SH-SY5Y (cell line): ENCODE measurements at regions not wholly inside any gene's neighbourhood (a gene's known extent, or its start where the extent isn't known, plus 50 kb on each side); places are given as distances from the start of the nearest gene placed in this dataset.
A peak's percentile ranks its signal among the peaks of the same experiment; 100 is the strongest.

Experiments used
- GATA2 ChIP-seq: IDR thresholded peaks from 2 replicates; pipeline ENCODE4 v1.6.1; 2011; ENCODE audit warnings: mild to moderate bottlenecking, low read depth, low read length
- GATA3 ChIP-seq: IDR thresholded peaks from 2 replicates; pipeline ENCODE4 v1.6.1; 2011; ENCODE audit warnings: low read depth, mild to moderate bottlenecking, low read length, moderate library complexity

- no peak for TF ChIP-seq GATA3
- TF ChIP-seq GATA2: no peak
These were observed 132.1 kb upstream of the SALL4 start for GRCh38 chr20:51934301-51935002.

- TF ChIP-seq GATA3: no peak
- no peak for TF ChIP-seq GATA2
These were observed 129.1 kb upstream of the SALL4 start for GRCh38 chr20:51931371-51931781.

- no peak for TF ChIP-seq GATA3
- TF ChIP-seq GATA2: no peak
These were observed 128.5 kb upstream of the SALL4 start for GRCh38 chr20:51930775-51931174.

GRCh38 chr20:51928931-51929330, 126.6 kb upstream of the SALL4 start:
- no peak for TF ChIP-seq GATA2
- no peak for TF ChIP-seq GATA3

- TF ChIP-seq GATA2 (no peak), GATA3 (no peak)
These were observed 124.5 kb upstream of the SALL4 start for GRCh38 chr20:51926670-51927305.

- TF ChIP-seq GATA3: no peak
- TF ChIP-seq GATA2: no peak
These were observed 122.2 kb upstream of the SALL4 start for GRCh38 chr20:51924509-51924908.

- TF ChIP-seq GATA3 (no peak), GATA2 (no peak)
These were observed 121.3 kb upstream of the SALL4 start for GRCh38 chr20:51923633-51924032.

- no peak for TF ChIP-seq GATA3
- no peak for TF ChIP-seq GATA2
These were observed 116.2 kb upstream of the SALL4 start for GRCh38 chr20:51918561-51918960.

- no peak for TF ChIP-seq GATA3
- no peak for TF ChIP-seq GATA2
These were observed 115.7 kb upstream of the SALL4 start for GRCh38 chr20:51917886-51918535.

GRCh38 chr20:51916244-51916643, 113.9 kb upstream of the SALL4 start:
- TF ChIP-seq GATA3 (no peak), GATA2 (no peak)

GRCh38 chr20:51914758-51915157, 112.4 kb upstream of the SALL4 start:
- TF ChIP-seq GATA2 (peak; percentile 69), GATA3 (no peak)

GRCh38 chr20:51910321-51911050, 108.2 kb upstream of the SALL4 start:
- TF ChIP-seq GATA3 (no peak), GATA2 (no peak)

GRCh38 chr20:51906679-51907078, 104.4 kb upstream of the SALL4 start:
- TF ChIP-seq GATA2 (no peak), GATA3 (no peak)

- TF ChIP-seq GATA3 (no peak), GATA2 (no peak)
These were observed 103.7 kb upstream of the SALL4 start for GRCh38 chr20:51906049-51906448.

- TF ChIP-seq GATA2 (no peak), GATA3 (no peak)
These were observed 100.6 kb upstream of the SALL4 start for GRCh38 chr20:51902933-51903332.
